HCT116 (cell line): ENCODE measurements at regions not wholly inside any gene's neighbourhood (a gene's known extent, or its start where the extent isn't known, plus 50 kb on each side); places are given as distances from the start of the nearest gene placed in this dataset.

Experiments used
- ATAC-seq: fragments of 200-7000 bp; cut with Tn5 transposase; 2 replicates; pipeline ENCODE4 v1.9.1; 2020; ENCODE audit warnings: mild to moderate bottlenecking, moderate library complexity
- BruUV-seq: library from RNA; stranded (reverse); fragments of 400-500 nt; replicated peaks from 2 replicates; lab custom pipeline; 2021; lab: Mats Ljungman, UMichigan
- CTCF ChIA-PET: fragments of 300-600 bp; sonication (Branson Sonifier 250); formaldehyde crosslinking; loops from one replicate; lab custom pipeline; 2021; ENCODE audit warnings: antibody characterized with exemption; lab: Charles Lee
- POLR2A ChIA-PET: fragments of 300-600, 350-600 bp; sonication (Branson Sonifier 250); formaldehyde crosslinking; loops from one replicate; lab custom pipeline; 2021; ENCODE audit warnings: antibody characterized with exemption; lab: Charles Lee
- RAD21 ChIA-PET, 2 experiments: fragments of 300-600 bp; sonication (Branson Sonifier 250); formaldehyde crosslinking; loops; one replicate each; lab custom pipeline; 2023; ENCODE audit warnings: low total read pairs in 2 of 2; ENCODE audit not compliant: uncharacterized antibody in 2 of 2, unreplicated experiment in 2 of 2, low non-redundant PET in 1 of 2; lab: Charles Lee
- DNase-seq: peaks from one replicate; pipeline ENCODE4 v3.0.0-alpha.2; 2010; ENCODE audit warnings: low read depth, low spot score
- H2AFZ ChIP-seq: fragments of 200-600 bp; shearing (Covaris generic), sonication (generic); 2 replicates; pipeline ENCODE4 v1.6.1; 2017; ENCODE audit warnings: low read depth, mixed run types, mixed read lengths, antibody characterized with exemption, low read length; ENCODE audit not compliant: poor library complexity, severe bottlenecking
- H3K27ac ChIP-seq: 2 replicates; pipeline ENCODE4 v1.5.1; 2012; ENCODE audit warnings: low read depth, low read length
- H3K27me3 ChIP-seq: fragments of 200-600 bp; sonication (generic); 2 replicates; pipeline ENCODE4 v1.6.1; 2016; ENCODE audit warnings: mixed run types, low read length, mixed read lengths; ENCODE audit not compliant: insufficient read depth
- H3K36me3 ChIP-seq, 2 experiments: fragments of 200-500 bp in 1 of 2; fragments of 200-600 bp in 1 of 2; sonication (Bioruptor generic) in 1 of 2; sonication (generic) in 1 of 2; 2 replicates each; pipeline versions ENCODE4 v1.5.1 to v1.6.1; 2014 to 2016; ENCODE audit warnings: low read length in 2 of 2, inconsistent platforms in 1 of 2, mixed read lengths in 1 of 2, mixed run types in 1 of 2; ENCODE audit not compliant: insufficient read depth in 2 of 2, control insufficient read depth in 1 of 2
- H3K4me1 ChIP-seq, 2 experiments: fragments of 200-600 bp in 1 of 2; sonication (generic) in 1 of 2; 2 replicates each; pipeline versions ENCODE4 v1.5.1 to v1.6.1; 2012 to 2017; ENCODE audit warnings: low read length in 2 of 2, inconsistent platforms in 1 of 2, mild to moderate bottlenecking in 1 of 2, mixed read lengths in 1 of 2, mixed run types in 1 of 2, moderate library complexity in 1 of 2; ENCODE audit not compliant: insufficient read depth in 2 of 2, control insufficient read depth in 1 of 2
- H3K4me2 ChIP-seq: fragments of 200-600 bp; sonication (generic); 2 replicates; pipeline ENCODE4 v1.6.1; 2017; ENCODE audit warnings: mixed run types, low read length, mixed read lengths
- H3K4me3 ChIP-seq, 2 experiments: fragments of 200-600 bp in 1 of 2; sonication (generic) in 1 of 2; replicated peaks in 1 of 2; 2 replicates each; pipeline ENCODE4 v1.5.1; 2011 to 2016; ENCODE audit warnings: low read length in 2 of 2, control low read depth in 1 of 2, low read depth in 1 of 2, mild to moderate bottlenecking in 1 of 2, mixed read lengths in 1 of 2, mixed run types in 1 of 2
- H3K79me2 ChIP-seq: fragments of 200-600 bp; sonication (generic); 2 replicates; pipeline ENCODE4 v1.6.1; 2017; ENCODE audit warnings: mild to moderate bottlenecking, mixed run types, low read length, moderate library complexity, mixed read lengths; ENCODE audit not compliant: insufficient read depth
- H3K9ac ChIP-seq: fragments of 200-600 bp; sonication (generic); 2 replicates; pipeline ENCODE4 v1.6.1; 2016; ENCODE audit warnings: low read length, mixed read lengths
- H3K9me2 ChIP-seq: fragments of 200-600 bp; sonication (generic), shearing (Covaris generic); 2 replicates; pipeline ENCODE4 v1.6.1; 2017; ENCODE audit warnings: mixed run types, mild to moderate bottlenecking, moderate library complexity; ENCODE audit not compliant: insufficient read depth
- H3K9me3 ChIP-seq, 2 experiments: fragments of 200-500 bp in 1 of 2; fragments of 200-600 bp in 1 of 2; sonication (Bioruptor generic) in 1 of 2; sonication (generic) in 1 of 2; 2 replicates each; pipeline ENCODE4 v1.6.1; 2014 to 2017; ENCODE audit warnings: low read length in 2 of 2, mixed read lengths in 2 of 2, inconsistent platforms in 1 of 2, low read depth in 1 of 2, mild to moderate bottlenecking in 1 of 2, mixed run types in 1 of 2, moderate library complexity in 1 of 2; ENCODE audit not compliant: control insufficient read depth in 1 of 2, insufficient read depth in 1 of 2
- H4K20me1 ChIP-seq: fragments of 200-600 bp; sonication (generic), shearing (Covaris generic); 2 replicates; pipeline ENCODE4 v1.6.1; 2017; ENCODE audit warnings: mixed run types, mild to moderate bottlenecking, moderate library complexity; ENCODE audit not compliant: insufficient read depth
- CTCF ChIP-seq, 3 experiments: fragments of 200-600 bp in 1 of 3; sonication (generic) in 1 of 3; IDR thresholded peaks in 2 of 3; conservative IDR thresholded peaks in 1 of 3; 2 replicates each; pipeline ENCODE4 v1.5.1; 2012 to 2017; ENCODE audit warnings: low read depth in 2 of 3, low read length in 2 of 3, antibody characterized with exemption in 1 of 3, borderline replicate concordance in 1 of 3, control low read depth in 1 of 3, mild to moderate bottlenecking in 1 of 3, mixed read lengths in 1 of 3, mixed run types in 1 of 3, moderate library complexity in 1 of 3; ENCODE audit not compliant: insufficient read depth in 1 of 3
- EGR1 ChIP-seq: IDR thresholded peaks from 2 replicates; pipeline ENCODE4 v1.6.1; 2012; ENCODE audit warnings: low read depth
- EZH2 ChIP-seq: fragments of 200-600 bp; sonication (generic); IDR thresholded peaks from 2 replicates; pipeline ENCODE4 v1.6.1; 2017; ENCODE audit warnings: antibody characterized with exemption, mixed run types
- FOSL1 ChIP-seq: IDR thresholded peaks from 2 replicates; pipeline ENCODE4 v1.6.1; 2012; ENCODE audit warnings: low read depth
- JUND ChIP-seq: IDR thresholded peaks from 2 replicates; pipeline ENCODE4 v1.6.1; 2012
- MAX ChIP-seq: IDR thresholded peaks from 2 replicates; pipeline ENCODE4 v1.6.1; 2012
- POLR2AphosphoS5 ChIP-seq: IDR thresholded peaks from 2 replicates; pipeline ENCODE4 v1.6.1; 2011; ENCODE audit warnings: mild to moderate bottlenecking, low read depth, low read length, moderate library complexity
- RAD21 ChIP-seq: IDR thresholded peaks from 2 replicates; pipeline ENCODE4 v1.6.1; 2012; ENCODE audit warnings: low read depth, mild to moderate bottlenecking
- SIN3A ChIP-seq: IDR thresholded peaks from 2 replicates; pipeline ENCODE4 v1.6.1; 2012; ENCODE audit warnings: low read depth
- SRF ChIP-seq: IDR thresholded peaks from 2 replicates; pipeline ENCODE4 v1.6.1; 2012; ENCODE audit warnings: low read depth
- YY1 ChIP-seq: IDR thresholded peaks from 2 replicates; pipeline ENCODE4 v1.6.1; 2011; ENCODE audit warnings: low read length, low read depth, moderate library complexity, mild to moderate bottlenecking; ENCODE audit not compliant: insufficient replicate concordance; ENCODE audit errors: extremely low read depth
- ZNF274 ChIP-seq: fragments of 200-500 bp; sonication (Bioruptor generic); IDR thresholded peaks from 2 replicates; pipeline ENCODE4 v1.6.1; 2014; ENCODE audit warnings: mild to moderate bottlenecking, low read depth, low read length, inconsistent platforms
- intact Hi-C: fragments of 100-400 bp; cut with micrococcal nuclease; formaldehyde crosslinking; loops from 2 replicates; pipeline ENCODE4 v1.10.0; 2022

DNA sequence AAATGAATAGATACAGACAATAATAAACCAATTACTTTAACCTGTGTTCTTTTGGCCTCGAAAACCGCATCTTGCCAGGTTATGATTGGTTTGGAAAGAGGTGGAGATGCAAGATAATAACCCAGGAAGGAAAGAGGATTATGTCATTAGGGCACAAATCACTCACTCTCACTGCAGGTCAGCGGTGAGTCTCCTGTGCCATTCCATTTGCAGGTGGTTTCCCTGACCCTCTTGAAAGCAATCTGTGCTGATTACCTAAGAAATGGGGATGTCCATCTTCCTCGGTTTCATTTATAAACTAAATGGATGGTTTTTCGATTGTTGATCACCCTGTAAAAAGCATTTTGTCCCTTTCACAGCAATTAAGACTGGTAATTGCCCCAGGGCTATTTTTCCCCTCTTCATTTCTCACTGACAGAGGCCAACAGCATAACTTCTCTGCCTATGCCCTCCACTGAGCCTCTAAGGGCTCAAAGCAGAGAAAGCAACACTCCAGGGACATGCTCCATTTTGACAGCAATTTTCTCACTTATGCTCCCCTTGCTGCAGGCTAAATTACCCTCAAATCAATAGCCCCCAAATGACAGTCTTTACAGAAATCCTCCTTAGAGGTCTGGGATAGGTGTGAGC, 257.5 kb downstream of the IPMK start:
- ATAC-seq (no peak), DNase-seq (no peak)
- H3K27ac ChIP-seq: no peak overlapping the region
- CTCF ChIA-PET: no interaction called here
- no TSS peak for BruUV-seq
- no peaks in the 10 kb centered on the region for H3K4me1 ChIP-seq
- no peaks in the 10 kb centered on the region for H3K36me3 ChIP-seq
- RAD21 ChIA-PET: no interaction called here
- TF ChIP-seq ZNF274 (no peak), POLR2AphosphoS5 (no peak), SIN3A (no peak), YY1 (no peak), EGR1 (no peak), RAD21 (no peak), MAX (no peak), SRF (no peak), FOSL1 (no peak), CTCF (IDR thresholded peaks at IDR 0.05 in 2 of 3, conservative IDR thresholded peaks at IDR 0.05 in 1 of 3; ENCODE audit: borderline replicate concordance in 1 of 3, insufficient read depth in 1 of 3, low read depth in 2 of 3, low read length in 2 of 3) (no peak), JUND (no peak), EZH2 (no peak)
- H3K4me3 ChIP-seq: no peak overlapping the region
- no peaks in the 10 kb centered on the region for H3K79me2 ChIP-seq
- H3K9me2 ChIP-seq: no peaks in the 10 kb centered on the region
- no peaks in the 10 kb centered on the region for H4K20me1 ChIP-seq
- H3K9ac ChIP-seq: no peak overlapping the region
- no peaks in the 10 kb centered on the region for H3K27me3 ChIP-seq
- H3K4me2 ChIP-seq: no peak overlapping the region
- intact Hi-C loops: no loop called here
- no peaks in the 10 kb centered on the region for H3K9me3 ChIP-seq
- POLR2A ChIA-PET: no interaction called here
- no peak overlapping the region for H2AFZ ChIP-seq
